ENCODE measurements at regions not wholly inside any gene's neighbourhood (a gene's known extent, or its start where the extent isn't known, plus 50 kb on each side); places are given as distances from the start of the nearest gene placed in this dataset.

DNA sequence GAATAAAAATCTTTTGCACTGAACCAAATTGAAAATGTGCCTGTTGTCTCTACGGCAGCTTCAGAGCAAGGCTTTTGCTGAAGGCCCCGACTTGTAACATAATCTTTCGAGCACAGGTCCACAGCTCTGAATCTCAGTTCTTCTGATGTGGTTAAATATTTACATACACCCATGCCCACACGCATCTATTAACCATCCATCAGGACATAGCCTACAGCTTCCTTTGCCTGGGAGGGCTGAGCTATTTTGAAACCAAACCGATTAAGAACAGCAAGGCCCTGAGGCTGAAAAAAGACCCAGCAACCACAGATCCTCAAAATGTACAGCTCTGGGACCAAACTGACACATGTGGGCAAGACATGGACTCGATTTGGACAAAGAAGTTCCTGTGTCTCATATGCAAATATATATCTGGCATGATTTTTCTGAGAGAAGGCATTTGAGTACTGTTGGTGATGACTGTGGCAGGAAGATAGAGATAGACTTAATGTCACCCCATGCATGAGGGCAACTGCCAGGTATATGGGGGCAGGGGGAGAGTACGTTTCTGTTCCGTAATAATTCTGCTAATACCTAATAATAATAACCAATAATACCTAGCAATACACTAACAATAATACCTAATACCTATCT is 322.7 kb upstream of the PLET1 start:
- no peaks in the 10 kb centered on the region for H3K27me3 ChIP-seq (ENCODE audit: control insufficient read depth, insufficient read depth, low read length)
- no peaks in the 10 kb centered on the region for H3K4me1 ChIP-seq (ENCODE audit: control insufficient read depth, insufficient read depth, low read length)
- no peaks in the 10 kb centered on the region for H3K36me3 ChIP-seq (ENCODE audit: control insufficient read depth, insufficient read depth, low read length)
- H3K9me3 ChIP-seq (ENCODE audit: control insufficient read depth, low read length) = no peaks in the 10 kb centered on the region
- no peak overlapping the region for H3K4me3 ChIP-seq (ENCODE audit: low read length)
- no peak overlapping the region for H3K9ac ChIP-seq (ENCODE audit: low read length)

- Histone ChIP-seq H3K9ac (ENCODE audit: low read length) (no peak overlapping the region), H3K9me3 (ENCODE audit: control insufficient read depth, low read length) (no peaks in the 10 kb centered on the region), H3K36me3 (ENCODE audit: control insufficient read depth, insufficient read depth, low read length) (no peaks in the 10 kb centered on the region), H3K4me3 (ENCODE audit: low read length) (no peak overlapping the region), H3K4me1 (ENCODE audit: control insufficient read depth, insufficient read depth, low read length) (no peaks in the 10 kb centered on the region), H3K27me3 (ENCODE audit: control insufficient read depth, insufficient read depth, low read length) (no peaks in the 10 kb centered on the region)
Observed at GRCh38 chr11:112584672-112585071, 324.0 kb upstream of the PLET1 start.

GRCh38 chr11:112587664-112588063 is 327.0 kb upstream of the PLET1 start:
- no peaks in the 10 kb centered on the region for H3K4me1 ChIP-seq (ENCODE audit: control insufficient read depth, insufficient read depth, low read length)
- H3K36me3 ChIP-seq (ENCODE audit: control insufficient read depth, insufficient read depth, low read length) = no peaks in the 10 kb centered on the region
- H3K9ac ChIP-seq (ENCODE audit: low read length) = no peak overlapping the region
- H3K9me3 ChIP-seq (ENCODE audit: control insufficient read depth, low read length) = no peaks in the 10 kb centered on the region
- H3K4me3 ChIP-seq (ENCODE audit: low read length) = no peak overlapping the region
- H3K27me3 ChIP-seq (ENCODE audit: control insufficient read depth, insufficient read depth, low read length) = no peaks in the 10 kb centered on the region

DNA sequence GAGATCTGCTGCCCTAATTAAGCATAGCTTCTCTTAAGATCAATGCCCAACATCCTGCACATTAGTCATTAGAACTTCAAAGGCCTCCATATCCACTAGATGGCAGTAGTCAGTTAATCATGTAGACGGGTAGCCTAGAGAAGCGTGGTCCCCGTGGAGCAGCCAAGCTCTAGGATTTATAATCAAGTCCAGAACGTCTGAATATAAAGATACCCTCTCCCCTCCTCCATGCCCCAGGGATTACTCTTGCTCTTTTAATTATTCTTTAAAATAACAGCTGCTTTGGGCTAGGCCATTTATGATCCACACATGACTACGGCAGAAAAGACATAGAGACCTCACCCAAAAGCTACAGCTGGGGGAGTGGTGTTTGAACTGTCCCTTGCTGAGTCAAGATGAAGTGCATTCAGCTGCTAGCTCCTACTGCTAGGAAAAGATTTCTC is 327.6 kb upstream of the PLET1 start:
- Histone ChIP-seq H3K4me1 (ENCODE audit: control insufficient read depth, insufficient read depth, low read length) (no peaks in the 10 kb centered on the region), H3K36me3 (ENCODE audit: control insufficient read depth, insufficient read depth, low read length) (no peaks in the 10 kb centered on the region), H3K4me3 (ENCODE audit: low read length) (no peak overlapping the region), H3K27me3 (ENCODE audit: control insufficient read depth, insufficient read depth, low read length) (no peaks in the 10 kb centered on the region), H3K9ac (ENCODE audit: low read length) (no peak overlapping the region), H3K9me3 (ENCODE audit: control insufficient read depth, low read length) (no peaks in the 10 kb centered on the region)

- no peaks in the 10 kb centered on the region for H3K36me3 ChIP-seq (ENCODE audit: control insufficient read depth, insufficient read depth, low read length)
- no peak overlapping the region for H3K4me3 ChIP-seq (ENCODE audit: low read length)
- no peaks in the 10 kb centered on the region for H3K9me3 ChIP-seq (ENCODE audit: control insufficient read depth, low read length)
- H3K9ac ChIP-seq (ENCODE audit: low read length) = no peak overlapping the region
- H3K27me3 ChIP-seq (ENCODE audit: control insufficient read depth, insufficient read depth, low read length) = no peaks in the 10 kb centered on the region
- no peaks in the 10 kb centered on the region for H3K4me1 ChIP-seq (ENCODE audit: control insufficient read depth, insufficient read depth, low read length)
Observed at GRCh38 chr11:112589155-112589554, 328.5 kb upstream of the PLET1 start.

DNA sequence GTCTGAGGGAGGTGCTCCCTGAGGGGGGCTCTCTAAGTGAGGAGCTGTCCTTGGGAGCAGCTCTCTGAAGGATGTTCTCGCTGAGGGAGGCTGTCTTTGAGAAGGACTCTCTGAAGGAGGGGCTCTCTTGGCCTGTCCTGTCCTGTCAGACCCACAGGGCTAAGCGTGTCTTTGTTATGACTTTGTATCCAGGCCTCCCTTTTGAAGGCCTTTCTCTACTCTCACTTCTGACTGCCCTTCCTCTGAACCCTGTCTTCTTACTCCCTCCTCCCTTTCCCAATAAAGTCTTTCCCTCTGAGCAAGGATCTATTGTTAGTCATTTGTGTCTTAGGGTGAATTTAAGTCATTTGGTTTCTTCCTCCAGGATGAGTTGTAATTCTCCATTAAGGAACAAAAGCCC is 330.1 kb upstream of the PLET1 start:
- H3K27me3 ChIP-seq (ENCODE audit: control insufficient read depth, insufficient read depth, low read length) = no peaks in the 10 kb centered on the region
- no peaks in the 10 kb centered on the region for H3K4me1 ChIP-seq (ENCODE audit: control insufficient read depth, insufficient read depth, low read length)
- H3K36me3 ChIP-seq (ENCODE audit: control insufficient read depth, insufficient read depth, low read length) = no peaks in the 10 kb centered on the region
- no peaks in the 10 kb centered on the region for H3K9me3 ChIP-seq (ENCODE audit: control insufficient read depth, low read length)
- H3K9ac ChIP-seq (ENCODE audit: low read length) = no peak overlapping the region
- no peak overlapping the region for H3K4me3 ChIP-seq (ENCODE audit: low read length)

GRCh38 chr11:112593440-112593839 is 332.8 kb upstream of the PLET1 start:
- Histone ChIP-seq H3K4me3 (ENCODE audit: low read length) (no peak overlapping the region), H3K4me1 (ENCODE audit: control insufficient read depth, insufficient read depth, low read length) (no peaks in the 10 kb centered on the region), H3K27me3 (ENCODE audit: control insufficient read depth, insufficient read depth, low read length) (no peaks in the 10 kb centered on the region), H3K9me3 (ENCODE audit: control insufficient read depth, low read length) (no peaks in the 10 kb centered on the region), H3K36me3 (ENCODE audit: control insufficient read depth, insufficient read depth, low read length) (no peaks in the 10 kb centered on the region), H3K9ac (ENCODE audit: low read length) (no peak overlapping the region)

- no peak overlapping the region for H3K9ac ChIP-seq (ENCODE audit: low read length)
- H3K27me3 ChIP-seq (ENCODE audit: control insufficient read depth, insufficient read depth, low read length) = no peaks in the 10 kb centered on the region
- H3K4me3 ChIP-seq (ENCODE audit: low read length) = no peak overlapping the region
- no peaks in the 10 kb centered on the region for H3K4me1 ChIP-seq (ENCODE audit: control insufficient read depth, insufficient read depth, low read length)
- no peaks in the 10 kb centered on the region for H3K36me3 ChIP-seq (ENCODE audit: control insufficient read depth, insufficient read depth, low read length)
- H3K9me3 ChIP-seq (ENCODE audit: control insufficient read depth, low read length) = no peaks in the 10 kb centered on the region
Observed at GRCh38 chr11:112596324-112596723, 335.7 kb upstream of the PLET1 start.

DNA sequence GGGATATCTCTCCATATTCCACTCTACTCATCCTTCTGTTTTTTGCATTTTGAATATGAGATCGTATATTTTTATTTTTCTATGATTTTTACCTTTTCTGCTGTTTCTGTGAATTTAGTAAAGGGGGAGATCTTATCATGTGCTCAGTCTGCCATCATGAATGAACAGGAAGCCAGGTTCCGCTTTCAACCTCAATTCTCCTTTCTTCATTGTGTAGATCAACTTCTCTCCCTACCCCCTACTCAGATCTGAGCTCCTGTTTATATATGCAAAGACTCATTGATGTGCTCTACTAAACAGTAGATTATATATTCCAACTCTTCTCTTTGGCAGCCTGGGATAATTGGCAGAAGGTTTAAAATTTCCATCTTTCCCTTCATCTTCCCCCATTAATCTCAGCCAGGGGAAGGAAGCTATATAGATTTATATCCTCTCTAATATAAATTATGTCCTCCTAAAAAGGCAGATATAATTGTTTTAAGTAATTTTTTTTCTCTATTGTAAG is 336.7 kb upstream of the PLET1 start:
- Histone ChIP-seq H3K4me3 (ENCODE audit: low read length) (no peak overlapping the region), H3K36me3 (ENCODE audit: control insufficient read depth, insufficient read depth, low read length) (no peaks in the 10 kb centered on the region), H3K9ac (ENCODE audit: low read length) (no peak overlapping the region), H3K9me3 (ENCODE audit: control insufficient read depth, low read length) (no peaks in the 10 kb centered on the region), H3K27me3 (ENCODE audit: control insufficient read depth, insufficient read depth, low read length) (no peaks in the 10 kb centered on the region), H3K4me1 (ENCODE audit: control insufficient read depth, insufficient read depth, low read length) (no peaks in the 10 kb centered on the region)

GRCh38 chr11:112599265-112599664 is 338.6 kb upstream of the PLET1 start:
- Histone ChIP-seq H3K4me3 (ENCODE audit: low read length) (no peak overlapping the region), H3K9me3 (ENCODE audit: control insufficient read depth, low read length) (no peaks in the 10 kb centered on the region), H3K4me1 (ENCODE audit: control insufficient read depth, insufficient read depth, low read length) (no peaks in the 10 kb centered on the region), H3K36me3 (ENCODE audit: control insufficient read depth, insufficient read depth, low read length) (no peaks in the 10 kb centered on the region), H3K9ac (ENCODE audit: low read length) (no peak overlapping the region), H3K27me3 (ENCODE audit: control insufficient read depth, insufficient read depth, low read length) (no peaks in the 10 kb centered on the region)

DNA sequence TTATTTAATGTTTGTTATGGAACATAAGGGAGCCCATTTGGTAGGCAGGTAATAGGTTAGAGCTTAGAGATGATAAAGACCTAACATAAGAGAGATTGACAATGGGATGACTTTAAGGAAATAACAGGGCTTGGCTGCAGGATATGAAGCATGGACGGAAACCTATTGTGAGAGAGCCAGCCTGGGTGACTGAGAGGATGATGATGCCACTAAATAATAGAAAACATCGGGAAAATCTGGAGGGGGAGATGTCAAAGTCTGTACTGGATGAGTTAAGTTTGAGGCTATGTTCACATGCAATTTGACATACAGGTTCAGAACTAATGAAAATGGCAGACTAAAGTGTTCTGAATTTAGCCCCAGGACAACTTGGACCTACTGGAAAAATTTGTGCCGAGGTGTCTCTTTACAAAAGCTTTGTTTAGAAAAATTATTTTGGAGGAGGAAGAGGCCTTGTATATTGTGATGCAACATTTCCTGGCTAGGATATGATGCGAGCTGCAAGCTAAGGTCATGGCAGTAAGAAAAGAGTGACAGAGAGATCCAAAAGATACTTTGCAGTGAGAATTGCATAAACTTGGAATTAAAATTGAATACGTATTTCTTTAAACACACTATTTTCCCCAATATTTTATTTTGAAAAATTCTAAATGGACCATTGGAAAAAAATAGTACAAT is 339.3 kb upstream of the PLET1 start:
- no peaks in the 10 kb centered on the region for H3K27me3 ChIP-seq (ENCODE audit: control insufficient read depth, insufficient read depth, low read length)
- H3K9ac ChIP-seq (ENCODE audit: low read length) = no peak overlapping the region
- no peaks in the 10 kb centered on the region for H3K4me1 ChIP-seq (ENCODE audit: control insufficient read depth, insufficient read depth, low read length)
- no peaks in the 10 kb centered on the region for H3K9me3 ChIP-seq (ENCODE audit: control insufficient read depth, low read length)
- H3K36me3 ChIP-seq (ENCODE audit: control insufficient read depth, insufficient read depth, low read length) = no peaks in the 10 kb centered on the region
- H3K4me3 ChIP-seq (ENCODE audit: low read length) = no peak overlapping the region

- Histone ChIP-seq H3K4me3 (ENCODE audit: low read length) (no peak overlapping the region), H3K27me3 (ENCODE audit: control insufficient read depth, insufficient read depth, low read length) (no peaks in the 10 kb centered on the region), H3K9ac (ENCODE audit: low read length) (no peak overlapping the region)
Observed at GRCh38 chr11:112605093-112605666, 344.5 kb upstream of the PLET1 start.

More at GRCh38 chr11:112605093-112605666, 344.5 kb upstream of the PLET1 start:
- Histone ChIP-seq H3K4me1 (ENCODE audit: control insufficient read depth, insufficient read depth, low read length) (no peaks in the 10 kb centered on the region), H3K9me3 (ENCODE audit: control insufficient read depth, low read length) (no peaks in the 10 kb centered on the region), H3K36me3 (ENCODE audit: control insufficient read depth, insufficient read depth, low read length) (no peaks in the 10 kb centered on the region)

Measured in mucosa of stomach (tissue), 1 donor.